Activated CD8-positive, alpha-beta memory T cell treated with anti-CD3 and anti-CD28 coated beads for 1 hour (primary cell): ENCODE measurements at regions not wholly inside any gene's neighbourhood (a gene's known extent, or its start where the extent isn't known, plus 50 kb on each side); places are given as distances from the start of the nearest gene placed in this dataset.
"Not testable (repeated sequence)": the region's sequence is repeated elsewhere in the genome, so short reads cannot be mapped to it uniquely, and the experiment has no call there.

Experiments
- DNase-seq, 2 donors: peaks; one replicate each; pipeline ENCODE4 v3.0.0-alpha.2; 2020; ENCODE audit warnings: low read depth in 1 of 2; ENCODE audit errors: extremely low read depth in 1 of 2

GRCh38 chr16:79954921-79955705 is 354.6 kb upstream of the MAF start:
- no peak for DNase-seq

- DNase-seq: no peak
Measured at GRCh38 chr16:79950932-79951719, 350.6 kb upstream of the MAF start.

- DNase-seq: no peak
Measured at GRCh38 chr16:79949417-79949816, 348.9 kb upstream of the MAF start.

GRCh38 chr16:79947771-79948170 is 347.2 kb upstream of the MAF start:
- DNase-seq: no peak

GRCh38 chr16:79946252-79946651 is 345.7 kb upstream of the MAF start:
- DNase-seq: no peak

GRCh38 chr16:79943736-79944135 is 343.2 kb upstream of the MAF start:
- DNase-seq: no peak

- no peak for DNase-seq
Measured at GRCh38 chr16:79938575-79938974, 338.0 kb upstream of the MAF start.

GRCh38 chr16:79937671-79938070 is 337.1 kb upstream of the MAF start:
- DNase-seq: not testable (repeated sequence)

- DNase-seq: no peak
Measured at GRCh38 chr16:79933603-79934002, 333.1 kb upstream of the MAF start.

- no peak for DNase-seq
Measured at GRCh38 chr16:79932572-79932971, 332.0 kb upstream of the MAF start.

- no peak for DNase-seq
Measured at GRCh38 chr16:79931721-79932120, 331.2 kb upstream of the MAF start.

GRCh38 chr16:79929260-79929965 is 328.9 kb upstream of the MAF start:
- no peak for DNase-seq

GRCh38 chr16:79928142-79928873 is 327.8 kb upstream of the MAF start:
- no peak for DNase-seq

- no peak for DNase-seq
Measured at GRCh38 chr16:79926451-79927205, 326.1 kb upstream of the MAF start.

- DNase-seq: no peak
Measured at GRCh38 chr16:79923431-79923830, 322.9 kb upstream of the MAF start.

- no peak for DNase-seq
Measured at GRCh38 chr16:79920685-79921084, 320.1 kb upstream of the MAF start.

GRCh38 chr16:79918916-79919315 is 318.4 kb upstream of the MAF start:
- DNase-seq: no peak

- no peak for DNase-seq
Measured at GRCh38 chr16:79915761-79916160, 315.2 kb upstream of the MAF start.

- no peak for DNase-seq
Measured at GRCh38 chr16:79914961-79915720, 314.6 kb upstream of the MAF start.
